ENCODE measurements at regions not wholly inside any gene's neighbourhood (a gene's known extent, or its start where the extent isn't known, plus 50 kb on each side); places are given as distances from the start of the nearest gene placed in this dataset.

DNA sequence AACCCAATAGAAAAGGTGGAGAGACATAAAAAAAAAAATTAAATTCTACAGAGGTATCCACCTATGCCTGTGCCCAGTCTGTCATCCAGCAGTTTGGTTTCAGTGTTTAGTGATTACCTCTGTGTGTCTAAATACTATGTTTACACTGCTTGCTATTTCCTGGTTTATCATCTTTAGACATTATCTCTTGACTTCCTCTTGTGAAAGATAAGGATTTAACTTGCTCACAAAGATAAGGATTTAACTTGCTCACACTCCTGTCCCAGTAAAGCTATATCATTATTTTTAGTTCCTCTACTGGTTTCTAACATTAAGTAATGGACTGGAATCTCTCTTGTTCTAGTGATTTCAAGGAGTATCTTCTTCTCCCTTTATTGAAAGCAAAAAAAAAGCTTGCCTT lies 53.9 kb upstream of the ZFR start:
- peaks cover 9% of the 10 kb centered on the region for H3K27me3 ChIP-seq (ENCODE audit: insufficient read depth, low read length)

DNA sequence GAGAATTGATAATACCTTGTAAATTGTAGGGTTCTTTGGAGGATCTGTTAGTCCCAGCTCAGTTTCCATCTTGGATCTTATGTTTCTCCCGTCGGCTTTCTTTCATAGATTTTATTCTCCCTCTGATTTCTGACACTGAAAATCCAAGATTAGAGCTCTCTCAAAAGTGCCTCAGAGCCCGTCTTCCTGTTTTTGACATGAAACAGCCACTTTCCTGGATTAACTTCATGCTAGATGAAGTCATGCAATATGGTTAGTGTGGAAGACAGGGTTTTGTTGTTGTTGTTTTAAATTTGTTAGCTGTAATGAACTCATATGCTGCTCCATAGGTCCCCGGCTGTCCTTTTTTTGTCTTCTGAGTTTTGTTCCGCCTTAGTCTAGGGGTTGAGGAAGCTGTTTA lies 51.6 kb upstream of the ZFR start:
- H3K27me3 ChIP-seq (ENCODE audit: insufficient read depth, low read length), result peaks cover 8% of the 10 kb centered on the region
- no peak overlapping the region for H2AFZ ChIP-seq (ENCODE audit: low read depth, low read length)
- no peaks in the 10 kb centered on the region for H3K36me3 ChIP-seq (ENCODE audit: insufficient read depth, low read length)
- H3K4me1 ChIP-seq (ENCODE audit: insufficient read depth, low read length), result peaks cover 6% of the 10 kb centered on the region
- no peak overlapping the region for H3K4me3 ChIP-seq (ENCODE audit: low read length)
- peaks cover 2% of the 10 kb centered on the region for H3K9me3 ChIP-seq (ENCODE audit: low read length)

More for the DNA sequence above, 53.9 kb upstream of the ZFR start:
- Histone ChIP-seq H3K36me3 (ENCODE audit: insufficient read depth, low read length) (no peaks in the 10 kb centered on the region), H2AFZ (ENCODE audit: low read depth, low read length) (no peak overlapping the region), H3K4me1 (ENCODE audit: insufficient read depth, low read length) (peaks cover 6% of the 10 kb centered on the region), H3K4me3 (ENCODE audit: low read length) (no peak overlapping the region), H3K9me3 (ENCODE audit: low read length) (peaks cover 2% of the 10 kb centered on the region)

DNA sequence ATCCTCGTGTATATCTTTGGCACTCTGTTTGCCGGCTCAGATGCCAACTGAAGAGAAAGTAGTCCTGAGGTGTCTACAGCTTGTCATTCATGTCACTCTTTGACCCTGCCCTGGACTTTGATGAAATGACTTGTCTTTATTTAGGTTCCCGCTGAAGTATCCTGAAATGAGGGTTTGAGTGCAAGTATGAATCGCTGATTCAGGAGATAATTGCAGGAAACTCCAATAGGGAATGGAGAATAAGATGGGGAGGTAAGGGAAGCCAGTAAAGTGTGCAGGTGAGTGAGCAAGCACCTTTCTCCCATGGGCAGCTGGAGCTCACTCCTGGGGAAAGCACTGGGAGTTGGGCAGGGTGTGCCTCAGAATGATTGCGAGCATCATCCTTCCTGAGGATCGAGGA lies 50.3 kb upstream of the ZFR start:
- Histone ChIP-seq H3K36me3 (ENCODE audit: insufficient read depth, low read length) (no peaks in the 10 kb centered on the region), H3K9me3 (ENCODE audit: low read length) (peaks cover 2% of the 10 kb centered on the region), H3K4me3 (ENCODE audit: low read length) (no peak overlapping the region), H3K27me3 (ENCODE audit: insufficient read depth, low read length) (peaks cover 5% of the 10 kb centered on the region), H2AFZ (ENCODE audit: low read depth, low read length) (no peak overlapping the region), H3K4me1 (ENCODE audit: insufficient read depth, low read length) (peaks cover 5% of the 10 kb centered on the region)
